Esophagus squamous epithelium (tissue), 4 donors: ENCODE measurements at regions not wholly inside any gene's neighbourhood (a gene's known extent, or its start where the extent isn't known, plus 50 kb on each side); places are given as distances from the start of the nearest gene placed in this dataset.

ENCODE experiments used
- POLR2A ChIP-seq, 4 donors: fragments of 450-650 bp; IDR thresholded peaks; one replicate each; pipeline ENCODE4 v1.6.1; 2017; ENCODE audit warnings: antibody characterized with exemption in 4 of 4, mild to moderate bottlenecking in 4 of 4, moderate library complexity in 3 of 4
- TF ChIP-seq, protein P1 (sequence below), 6 experiments: fragments of 450-650 bp in 4 of 6; fragments of 200-600 bp in 2 of 6; sonication (generic) in 2 of 6; IDR thresholded peaks; one replicate each; pipeline ENCODE4 v1.5.1; 2016 to 2019; ENCODE audit warnings: antibody characterized with exemption in 6 of 6, mild to moderate bottlenecking in 4 of 6, moderate library complexity in 4 of 6

DNA sequence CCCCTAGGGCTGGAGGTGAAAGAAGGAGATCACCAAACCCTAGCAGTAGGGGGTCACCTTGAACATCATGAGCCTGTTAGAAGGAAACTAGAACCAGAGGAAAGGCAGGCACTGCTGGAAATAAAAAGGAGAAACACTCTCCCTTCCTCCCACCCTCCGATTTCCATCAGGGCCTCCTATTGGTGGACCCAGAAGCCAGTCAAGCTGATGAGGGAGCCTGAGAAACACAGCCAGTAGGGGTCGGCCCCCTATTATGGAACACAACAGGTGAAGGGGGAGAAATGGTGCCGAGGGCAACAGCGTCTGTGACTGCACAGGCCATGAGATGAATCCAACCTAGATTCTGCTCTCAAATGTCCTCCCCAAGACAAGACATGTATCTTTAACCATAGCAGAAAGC, 156.1 kb upstream of the LRFN2 start:
- TF ChIP-seq, protein P1, sequence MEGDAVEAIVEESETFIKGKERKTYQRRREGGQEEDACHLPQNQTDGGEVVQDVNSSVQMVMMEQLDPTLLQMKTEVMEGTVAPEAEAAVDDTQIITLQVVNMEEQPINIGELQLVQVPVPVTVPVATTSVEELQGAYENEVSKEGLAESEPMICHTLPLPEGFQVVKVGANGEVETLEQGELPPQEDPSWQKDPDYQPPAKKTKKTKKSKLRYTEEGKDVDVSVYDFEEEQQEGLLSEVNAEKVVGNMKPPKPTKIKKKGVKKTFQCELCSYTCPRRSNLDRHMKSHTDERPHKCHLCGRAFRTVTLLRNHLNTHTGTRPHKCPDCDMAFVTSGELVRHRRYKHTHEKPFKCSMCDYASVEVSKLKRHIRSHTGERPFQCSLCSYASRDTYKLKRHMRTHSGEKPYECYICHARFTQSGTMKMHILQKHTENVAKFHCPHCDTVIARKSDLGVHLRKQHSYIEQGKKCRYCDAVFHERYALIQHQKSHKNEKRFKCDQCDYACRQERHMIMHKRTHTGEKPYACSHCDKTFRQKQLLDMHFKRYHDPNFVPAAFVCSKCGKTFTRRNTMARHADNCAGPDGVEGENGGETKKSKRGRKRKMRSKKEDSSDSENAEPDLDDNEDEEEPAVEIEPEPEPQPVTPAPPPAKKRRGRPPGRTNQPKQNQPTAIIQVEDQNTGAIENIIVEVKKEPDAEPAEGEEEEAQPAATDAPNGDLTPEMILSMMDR (IDR thresholded peaks at IDR 0.05) = no peak
- TF ChIP-seq POLR2A (IDR thresholded peaks at IDR 0.05) = no peak
